ENCODE measurements at regions not wholly inside any gene's neighbourhood (a gene's known extent, or its start where the extent isn't known, plus 50 kb on each side); places are given as distances from the start of the nearest gene placed in this dataset.

- POLR2A ChIA-PET = no interaction called here
- 43% methylated on average over 7 of the region's 7 CpGs for WGBS (ENCODE audit: insufficient coverage, insufficient replicate concordance, low lambda C conversion rate, missing lambda C conversion rate)
- H3K27ac ChIP-seq (ENCODE audit: control insufficient read depth, insufficient read depth) = no peak overlapping the region
- intact Hi-C loops (cut with micrococcal nuclease; ENCODE audit: unreplicated experiment) = no loop called here
- FAIRE-seq (no peak), DNase-seq (ENCODE audit: low read depth, low spot score) (no peak), ATAC-seq (no peak)
- CTCF ChIA-PET = no interaction called here
- H2AFZ ChIP-seq (ENCODE audit: control insufficient read depth, low read depth, low read length) = no peak overlapping the region
- no peak overlapping the region for H3K4me3 ChIP-seq
- SMC1A ChIA-PET (ENCODE audit: uncharacterized antibody, unreplicated experiment) = no interaction called here
- in situ Hi-C loops (cut with MboI) = no loop called here
- RAD21 ChIA-PET (ENCODE audit: unreplicated experiment) = no interaction called here
- BruUV-seq (replicated peaks) = no TSS peak
- no peaks in the 10 kb centered on the region for H3K9me3 ChIP-seq (replicated peaks; ENCODE audit: control insufficient read depth, insufficient read depth, low read length)
- H3K36me3 ChIP-seq (ENCODE audit: control insufficient read depth in 2 of 2, insufficient read depth in 2 of 2, low read length in 1 of 2) = no peaks in the 10 kb centered on the region
- no peak overlapping the region for H3K9ac ChIP-seq (ENCODE audit: control insufficient read depth, insufficient read depth, low read length)
- H3K27me3 ChIP-seq (replicated peaks in 1 of 2; ENCODE audit: control insufficient read depth in 2 of 2, insufficient read depth in 2 of 2, low read length in 1 of 2) = no peaks in the 10 kb centered on the region
- TF ChIP-seq TCF3 (IDR thresholded peaks at IDR 0.05; ENCODE audit: borderline replicate concordance, insufficient read depth, low read depth, low read length) (no peak), BCL11A (IDR thresholded peaks at IDR 0.05; ENCODE audit: low read depth, low read length) (no peak), RBBP5 (conservative IDR thresholded peaks at IDR 0.05) (no peak), MEF2B (IDR thresholded peaks at IDR 0.05; ENCODE audit: partially characterized antibody, poor library complexity, severe bottlenecking) (no peak), ZNF622 (IDR thresholded peaks at IDR 0.05) (no peak), MTA2 (IDR thresholded peaks at IDR 0.05; ENCODE audit: low read depth) (no peak), SREBF2 (IDR thresholded peaks at IDR 0.05; ENCODE audit: low read length) (no peak), ZBTB11 (CRISPR knock-in tag; IDR thresholded peaks at IDR 0.05) (no peak), CBFB (IDR thresholded peaks at IDR 0.05; ENCODE audit: low read depth) (no peak), SUZ12 (IDR thresholded peaks at IDR 0.05; ENCODE audit: unreplicated experiment) (no peak), SMAD1 (IDR thresholded peaks at IDR 0.05; ENCODE audit: low read depth, partially characterized antibody) (no peak), NFYB (IDR thresholded peaks at IDR 0.05; ENCODE audit: insufficient read depth, low read depth, low read length) (no peak)
- TF ChIP-seq, protein P1, sequence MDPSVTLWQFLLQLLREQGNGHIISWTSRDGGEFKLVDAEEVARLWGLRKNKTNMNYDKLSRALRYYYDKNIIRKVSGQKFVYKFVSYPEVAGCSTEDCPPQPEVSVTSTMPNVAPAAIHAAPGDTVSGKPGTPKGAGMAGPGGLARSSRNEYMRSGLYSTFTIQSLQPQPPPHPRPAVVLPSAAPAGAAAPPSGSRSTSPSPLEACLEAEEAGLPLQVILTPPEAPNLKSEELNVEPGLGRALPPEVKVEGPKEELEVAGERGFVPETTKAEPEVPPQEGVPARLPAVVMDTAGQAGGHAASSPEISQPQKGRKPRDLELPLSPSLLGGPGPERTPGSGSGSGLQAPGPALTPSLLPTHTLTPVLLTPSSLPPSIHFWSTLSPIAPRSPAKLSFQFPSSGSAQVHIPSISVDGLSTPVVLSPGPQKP (IDR thresholded peaks at IDR 0.05; ENCODE audit: low read depth, low read length) = no peak
- TF ChIP-seq, protein P2, sequence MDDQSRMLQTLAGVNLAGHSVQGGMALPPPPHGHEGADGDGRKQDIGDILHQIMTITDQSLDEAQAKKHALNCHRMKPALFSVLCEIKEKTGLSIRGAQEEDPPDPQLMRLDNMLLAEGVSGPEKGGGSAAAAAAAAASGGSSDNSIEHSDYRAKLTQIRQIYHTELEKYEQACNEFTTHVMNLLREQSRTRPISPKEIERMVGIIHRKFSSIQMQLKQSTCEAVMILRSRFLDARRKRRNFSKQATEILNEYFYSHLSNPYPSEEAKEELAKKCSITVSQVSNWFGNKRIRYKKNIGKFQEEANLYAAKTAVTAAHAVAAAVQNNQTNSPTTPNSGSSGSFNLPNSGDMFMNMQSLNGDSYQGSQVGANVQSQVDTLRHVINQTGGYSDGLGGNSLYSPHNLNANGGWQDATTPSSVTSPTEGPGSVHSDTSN (IDR thresholded peaks at IDR 0.05; ENCODE audit: insufficient replicate concordance, low read depth, low read length) = no peak
- H4K20me1 ChIP-seq (ENCODE audit: control insufficient read depth, insufficient read depth) = no peaks in the 10 kb centered on the region
- no peak overlapping the region for H3K4me2 ChIP-seq (ENCODE audit: control insufficient read depth, insufficient read depth)
- H3K4me1 ChIP-seq (ENCODE audit: control insufficient read depth, insufficient read depth, low read length) = no peaks in the 10 kb centered on the region
- no peaks in the 10 kb centered on the region for H3K79me2 ChIP-seq (ENCODE audit: control insufficient read depth, insufficient read depth, low read length)
Observed at GRCh38 chr1:50278410-50278809, 144.8 kb downstream of the DMRTA2 start.

Measured in GM12878 (cell line).